Stimulated activated CD4-positive, alpha-beta T cell treated with anti-CD3 and anti-CD28 coated beads, Interleukin-1b, Interleukin-23, amount 100 ng/mL, for 24 hours (primary cell): ENCODE measurements at regions not wholly inside any gene's neighbourhood (a gene's known extent, or its start where the extent isn't known, plus 50 kb on each side); places are given as distances from the start of the nearest gene placed in this dataset.

Experiments
- DNase-seq, 4 experiments: peaks; one replicate each; pipeline ENCODE4 v3.0.0-alpha.2; 2020; ENCODE audit warnings: low read depth in 4 of 4, low spot score in 1 of 4

DNA sequence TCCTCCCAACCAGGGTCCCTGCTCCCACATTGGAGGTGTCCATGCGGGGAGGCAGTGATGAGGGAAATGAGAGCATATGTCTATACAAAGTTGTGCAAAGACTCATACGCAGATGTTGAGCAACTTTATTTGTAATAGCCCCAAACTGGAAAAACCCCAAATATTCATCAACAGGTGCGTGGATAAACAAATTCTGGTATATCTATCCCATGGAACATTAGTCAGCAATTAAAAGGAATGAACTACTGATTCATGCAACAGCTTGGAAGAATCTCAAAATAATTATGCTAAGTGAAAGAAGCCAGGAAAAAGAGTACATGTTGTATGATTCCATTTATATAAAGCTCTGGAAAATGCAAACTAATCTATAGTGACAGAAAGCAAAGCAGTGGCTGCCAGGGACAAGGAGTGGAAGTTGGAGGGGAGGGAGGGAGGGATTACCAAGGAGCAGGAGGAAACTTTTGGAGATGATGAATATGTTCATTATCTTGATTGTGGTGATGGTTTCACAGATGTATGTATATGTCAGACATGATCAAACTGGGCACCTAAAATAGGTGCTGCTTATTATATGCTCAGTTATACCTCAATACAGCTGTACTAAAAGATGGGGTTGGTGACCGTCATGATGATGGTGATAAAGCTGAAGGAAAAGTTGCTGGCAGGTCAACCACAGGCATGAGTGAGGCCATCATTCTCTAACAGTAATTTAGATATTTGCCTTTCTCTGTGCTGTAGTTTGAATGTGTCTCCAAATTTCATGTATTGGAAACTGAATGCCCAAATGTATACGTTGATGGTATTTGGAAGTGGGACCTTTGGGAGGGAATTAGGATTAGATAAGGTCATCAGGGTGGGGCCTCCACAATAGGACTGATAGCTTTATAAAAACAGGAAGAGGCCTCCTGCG, 270.9 kb downstream of the CYP26B1 start:
- DNase-seq, result no peak

- DNase-seq, result no peak
Observed at GRCh38 chr2:71872466-71873051, 275.1 kb downstream of the CYP26B1 start.

- no peak for DNase-seq
Observed at GRCh38 chr2:71865391-71865965, 282.2 kb downstream of the CYP26B1 start.

DNA sequence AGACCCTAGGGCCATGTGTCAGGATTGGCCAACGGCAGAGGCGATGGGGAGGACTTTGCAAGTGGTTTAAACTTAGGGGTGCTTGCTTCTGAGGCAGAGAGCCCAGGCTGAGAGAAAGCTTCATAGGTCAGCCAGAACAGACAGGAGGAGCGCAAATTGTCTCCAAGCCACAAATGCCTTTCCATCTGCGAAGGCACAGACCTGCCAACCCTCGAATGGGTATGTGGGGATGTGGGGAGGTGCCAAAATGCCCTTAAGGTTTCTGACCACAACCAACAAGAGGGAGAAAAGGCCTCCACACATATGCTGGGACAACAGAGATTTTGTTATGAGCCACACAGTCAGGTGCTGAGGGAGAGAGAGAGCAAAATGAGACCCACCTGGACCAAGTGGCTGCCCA, 283.6 kb downstream of the CYP26B1 start:
- no peak for DNase-seq

- no peak for DNase-seq
Observed at GRCh38 chr2:71863396-71863795, 284.3 kb downstream of the CYP26B1 start.

DNA sequence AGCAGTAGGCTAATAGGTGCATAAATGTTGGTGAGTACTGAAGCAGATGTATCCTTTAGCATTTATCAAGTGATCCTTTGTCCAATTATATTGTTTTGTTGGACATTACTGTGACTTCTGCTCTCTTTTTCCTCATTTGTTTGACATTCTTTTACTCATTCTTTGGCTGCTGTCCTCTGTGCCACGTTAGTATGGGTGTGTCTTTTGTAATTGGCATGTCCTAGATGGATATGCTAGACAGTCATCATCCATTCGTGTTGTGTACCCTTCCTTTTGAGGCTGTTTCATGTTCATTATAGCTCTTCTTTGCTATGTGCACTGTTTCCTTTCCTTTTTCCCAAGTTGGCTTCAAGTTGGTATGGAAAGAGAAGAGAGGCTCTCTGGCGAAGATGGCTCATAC, 284.7 kb downstream of the CYP26B1 start:
- DNase-seq, result no peak

- no peak for DNase-seq
Observed at GRCh38 chr2:71861186-71862160, 286.2 kb downstream of the CYP26B1 start.

DNA sequence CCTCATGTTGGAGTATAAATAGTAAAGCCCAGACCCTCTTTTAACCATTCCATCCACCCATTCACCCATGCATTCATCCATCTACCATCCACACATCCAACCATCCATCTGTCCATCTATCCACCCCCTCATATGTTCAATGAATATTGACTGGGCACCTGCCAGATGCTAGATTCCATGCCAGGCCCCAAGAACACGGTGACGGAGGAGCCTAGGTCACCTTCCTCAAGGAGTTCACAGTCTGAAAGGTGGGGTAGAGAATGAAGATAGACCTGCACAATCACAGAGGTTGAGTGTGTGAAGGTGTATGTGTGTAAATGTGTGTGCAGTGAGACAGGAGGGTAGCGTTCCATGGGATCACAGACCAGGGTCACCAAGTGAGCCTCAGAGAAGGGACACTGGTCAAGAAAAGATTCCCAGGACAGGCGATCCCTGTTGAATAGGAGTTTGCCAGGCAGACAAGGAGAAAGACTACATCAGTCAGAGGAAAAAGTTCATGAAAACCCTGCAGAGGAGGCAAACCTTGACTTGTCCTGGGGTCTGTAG, 287.2 kb downstream of the CYP26B1 start:
- DNase-seq, result no peak

DNA sequence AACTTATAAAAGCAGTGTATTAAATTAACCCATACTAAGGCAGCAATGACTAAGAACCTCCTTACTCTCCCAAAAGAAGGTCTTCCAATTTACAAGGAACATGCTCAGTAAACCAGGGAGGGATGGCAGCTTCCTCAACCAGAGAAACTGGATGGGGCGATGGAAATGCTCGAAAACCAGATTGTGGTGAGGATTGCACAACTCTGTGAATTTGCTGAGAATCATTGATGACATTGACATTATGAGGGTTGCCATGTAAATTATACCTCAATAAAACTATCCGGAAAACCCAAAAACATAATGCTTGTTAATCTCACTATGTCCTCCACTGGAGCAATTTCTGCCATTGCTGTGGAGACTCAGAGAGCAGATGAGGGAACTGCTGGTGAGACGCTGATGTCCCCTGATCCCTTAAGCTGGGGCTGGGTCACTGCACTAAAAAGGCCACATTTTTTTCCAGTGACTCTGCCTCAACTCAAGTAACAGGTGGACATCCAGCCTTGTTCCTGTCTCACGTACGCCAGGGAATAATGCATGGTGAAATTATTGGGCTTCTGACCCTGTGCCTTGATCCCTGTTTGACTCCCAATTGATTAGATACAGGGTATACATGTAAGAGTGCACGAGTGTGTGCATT, 288.3 kb downstream of the CYP26B1 start:
- DNase-seq, result no peak

- no peak for DNase-seq
Observed at GRCh38 chr2:71858071-71858470, 289.6 kb downstream of the CYP26B1 start.

- no peak for DNase-seq
Observed at GRCh38 chr2:71857636-71858035, 290.0 kb downstream of the CYP26B1 start.

DNA sequence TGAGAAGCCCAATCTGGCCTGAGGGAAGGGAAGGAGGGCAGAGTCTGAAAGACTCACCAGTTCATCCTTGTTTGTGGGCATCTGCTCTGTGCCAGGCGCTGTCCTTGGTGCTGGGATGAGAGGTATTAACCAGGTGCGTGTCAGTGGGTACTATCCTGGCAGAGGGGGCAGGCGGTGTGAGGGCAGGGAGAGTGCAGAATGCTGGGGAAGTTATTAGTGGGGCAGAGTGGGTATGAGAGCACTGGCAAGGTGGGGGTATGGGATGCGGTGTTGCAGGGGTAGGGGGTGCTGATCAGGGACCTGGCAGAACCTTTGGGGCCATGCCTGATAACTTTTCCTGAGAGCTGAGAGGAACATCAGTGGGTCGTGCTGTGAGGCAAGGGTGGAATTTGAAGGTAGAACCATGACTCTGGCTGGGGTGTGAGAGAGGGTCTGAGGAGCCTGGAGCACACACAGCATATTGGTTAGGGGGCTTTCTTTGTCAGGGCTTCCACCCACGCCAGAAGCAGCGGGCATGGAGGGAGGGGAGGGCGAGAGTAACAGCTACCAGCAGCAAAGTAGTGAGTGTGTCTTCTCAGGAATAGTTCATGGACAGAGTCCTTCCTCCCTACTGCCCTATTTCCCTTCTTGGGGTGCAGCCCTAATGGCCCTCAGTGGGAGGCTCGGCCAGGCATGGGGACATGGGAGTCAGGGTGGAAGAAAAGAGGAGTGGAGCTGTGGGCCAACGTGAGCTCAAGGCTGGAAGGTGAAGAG, 290.7 kb downstream of the CYP26B1 start:
- DNase-seq, result no peak

DNA sequence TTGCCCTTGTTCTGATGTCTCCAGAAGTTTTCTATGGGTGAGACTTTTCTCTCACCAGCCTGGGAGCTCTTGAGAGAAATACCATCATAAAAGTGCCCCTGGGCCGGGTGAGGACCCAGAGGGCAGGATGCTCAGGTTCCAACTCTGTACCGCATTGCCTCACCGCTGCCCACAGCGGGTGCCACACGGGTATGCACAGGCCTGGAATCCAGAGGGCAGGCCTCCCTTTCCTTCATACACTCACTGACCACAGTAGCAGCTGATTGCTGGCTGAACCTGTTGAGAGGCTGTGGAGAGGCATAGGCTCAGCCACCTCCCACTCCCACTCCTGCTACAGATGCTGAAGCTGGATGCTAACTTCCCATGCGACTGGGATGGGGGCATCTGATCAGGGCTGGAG, 293.8 kb downstream of the CYP26B1 start:
- DNase-seq, result no peak

GRCh38 chr2:71852141-71852711, 295.4 kb downstream of the CYP26B1 start:
- DNase-seq, result no peak

DNA sequence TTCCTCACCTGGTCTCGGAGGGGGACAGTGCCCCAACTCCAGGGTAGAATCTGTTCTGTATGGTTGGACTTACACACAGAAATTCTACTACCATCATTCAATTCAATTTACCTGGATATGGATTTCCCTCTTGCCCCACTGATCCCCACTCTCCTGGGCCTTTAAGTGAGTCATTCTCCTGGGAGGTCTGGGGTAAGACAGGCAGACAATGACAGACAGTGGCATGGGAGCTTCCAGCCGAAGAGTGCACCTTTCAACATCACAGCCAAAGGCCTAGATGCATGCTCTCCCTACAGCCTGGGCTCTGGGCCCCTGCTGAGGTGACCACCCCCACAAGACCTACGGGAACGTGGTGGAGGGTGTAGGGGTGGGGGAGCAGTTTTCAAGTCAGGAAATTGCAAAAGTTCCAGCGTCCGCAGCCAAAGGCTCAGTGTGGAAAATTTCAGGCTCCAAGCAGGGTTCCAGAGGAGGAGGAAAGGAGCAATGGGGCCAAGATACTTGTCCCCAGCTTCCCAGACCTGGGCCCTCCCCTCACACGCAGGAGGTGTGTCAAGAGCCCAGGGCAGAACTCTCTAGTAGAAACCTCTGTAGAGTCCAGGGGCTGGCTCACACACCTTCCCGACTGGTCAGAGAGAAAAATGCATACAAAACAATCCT, 296.4 kb downstream of the CYP26B1 start:
- no peak for DNase-seq

GRCh38 chr2:71850306-71850801, 297.3 kb downstream of the CYP26B1 start:
- DNase-seq, result no peak

- no peak for DNase-seq
Observed at GRCh38 chr2:71849607-71850305, 297.9 kb downstream of the CYP26B1 start.

DNA sequence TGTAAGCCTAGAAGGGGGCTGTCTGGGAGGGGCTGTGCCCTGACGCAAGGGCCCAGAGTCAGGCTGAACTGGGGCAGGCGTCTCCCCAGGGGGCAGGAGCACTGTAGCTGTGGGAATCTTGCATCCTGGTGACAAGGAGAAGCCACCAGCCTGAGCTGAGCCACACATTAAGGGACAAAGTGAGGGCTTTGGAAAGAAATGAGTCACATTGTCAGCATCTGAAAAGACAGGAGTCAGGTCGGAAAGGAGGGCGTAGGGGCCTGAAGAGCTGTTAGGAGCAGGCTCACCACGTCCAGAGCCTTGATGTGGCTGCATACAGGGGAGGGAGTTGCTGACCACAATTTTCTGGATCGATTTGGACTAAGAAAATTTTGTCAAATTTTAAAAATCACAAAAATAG, 298.6 kb downstream of the CYP26B1 start:
- DNase-seq, result no peak
